HK-2 (cell line): ENCODE measurements at regions not wholly inside any gene's neighbourhood (a gene's known extent, or its start where the extent isn't known, plus 50 kb on each side); places are given as distances from the start of the nearest gene placed in this dataset.

ENCODE experiments used
- DNase-seq: peaks from one replicate; pipeline ENCODE4 v3.0.0-alpha.2; 2018; ENCODE audit not compliant: unreplicated experiment

DNA sequence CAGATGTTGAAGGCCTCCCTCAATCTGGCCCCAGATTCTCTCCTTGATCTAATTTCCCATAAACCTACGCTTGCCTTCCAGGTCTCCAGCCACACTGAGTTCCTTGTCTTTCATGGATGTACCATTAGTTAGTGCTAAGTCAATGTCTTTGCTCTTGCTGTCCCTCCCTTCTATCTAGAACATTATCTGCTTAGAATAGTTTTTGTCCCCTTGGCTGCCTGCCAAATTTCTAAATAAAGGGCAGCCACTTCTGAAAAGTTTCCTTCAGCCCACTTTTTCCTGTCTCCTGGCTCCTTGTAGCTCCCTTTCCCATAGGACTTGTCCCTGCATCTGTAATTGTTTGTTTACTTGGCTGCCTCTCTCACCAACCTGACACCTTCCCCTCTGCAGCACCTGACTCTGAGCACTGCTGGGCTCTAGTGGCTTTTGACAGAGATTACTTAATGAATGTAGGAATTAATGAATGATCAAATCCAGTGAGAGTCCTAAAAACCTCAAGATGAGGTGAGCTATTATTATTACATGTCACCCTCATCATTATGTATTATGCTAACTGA lies 58.3 kb downstream of the CXCL12 start:
- DNase-seq, result no peak

DNA sequence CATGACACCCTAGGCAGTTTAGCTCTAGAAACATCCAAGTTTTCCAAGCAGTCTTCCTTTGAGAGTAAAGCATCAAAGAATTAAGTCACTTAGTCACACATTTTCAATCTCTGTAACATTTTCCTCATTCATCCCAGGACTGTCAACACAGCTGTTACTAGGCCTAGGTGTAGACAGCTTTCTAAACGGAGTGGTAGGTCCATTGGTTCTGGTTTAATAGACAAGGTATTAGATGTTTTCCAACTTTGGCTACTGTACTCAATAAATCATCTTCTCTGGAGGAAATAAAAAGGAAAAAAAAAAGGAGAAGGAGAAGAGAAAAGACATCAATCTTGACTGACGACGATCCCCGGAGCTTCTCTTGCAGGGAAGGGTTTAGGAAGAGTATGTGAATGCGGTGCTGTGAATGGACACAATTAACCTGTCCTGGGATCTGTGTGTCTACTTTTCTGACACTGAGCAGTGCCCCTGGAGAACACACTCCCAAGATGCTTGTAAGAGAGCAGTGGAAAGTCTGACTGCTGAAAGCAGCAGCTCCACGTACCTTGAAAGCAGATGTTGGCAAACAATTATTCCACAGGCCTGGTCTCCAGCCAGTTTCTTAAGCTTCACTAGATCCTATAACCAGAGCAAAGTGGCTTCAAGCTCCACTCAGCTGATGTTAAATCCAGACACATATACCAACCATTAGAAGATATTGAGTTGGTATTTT lies 59.1 kb downstream of the CXCL12 start:
- no peak for DNase-seq

DNA sequence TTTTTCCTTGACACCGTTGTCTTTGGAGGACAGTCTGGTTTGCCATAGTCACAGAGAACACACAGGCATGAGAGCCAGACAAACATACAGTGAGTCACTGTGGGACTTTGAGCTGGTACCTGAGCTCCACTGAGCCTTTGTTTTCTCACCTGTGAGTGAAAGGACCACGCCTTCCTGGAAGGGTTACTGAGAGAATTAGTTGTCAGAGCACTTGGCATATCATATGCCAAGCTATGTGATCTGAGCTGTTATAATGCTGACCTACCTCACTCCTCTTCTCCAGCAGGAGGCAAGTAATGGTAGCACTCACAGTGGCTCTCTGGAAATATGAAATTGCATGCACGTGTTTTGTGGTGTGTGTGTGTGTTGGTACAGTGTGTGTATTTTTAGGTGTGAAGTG lies 59.7 kb downstream of the CXCL12 start:
- no peak for DNase-seq

DNA sequence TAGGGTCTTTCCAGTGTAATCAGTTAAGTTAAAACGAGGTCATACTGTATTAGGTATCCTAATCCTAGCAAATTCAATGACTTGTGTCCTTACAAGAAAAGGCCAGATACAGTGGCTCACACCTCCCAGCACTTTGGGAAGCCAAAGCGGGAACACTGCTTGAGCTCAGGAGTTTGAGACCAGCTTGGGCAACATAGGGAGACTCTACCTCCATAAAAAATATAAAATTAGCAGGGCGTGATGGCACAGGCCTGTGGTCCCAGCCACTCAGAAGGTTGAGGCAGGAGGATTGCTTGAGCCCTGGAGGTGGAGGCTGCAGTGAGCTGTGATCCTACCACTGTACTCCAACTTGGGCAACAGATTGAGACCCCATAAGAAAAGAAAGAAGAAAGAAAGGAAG lies 61.1 kb downstream of the CXCL12 start:
- DNase-seq, result no peak

- no peak for DNase-seq
Measured at GRCh38 chr10:44322137-44322536, 62.8 kb downstream of the CXCL12 start.

- no peak for DNase-seq
Measured at GRCh38 chr10:44320756-44321155, 64.1 kb downstream of the CXCL12 start.

- DNase-seq, result no peak
Measured at GRCh38 chr10:44317856-44318255, 67.0 kb downstream of the CXCL12 start.

GRCh38 chr10:44316922-44317215 lies 68.0 kb downstream of the CXCL12 start:
- DNase-seq, result no peak

GRCh38 chr10:44316187-44316921 lies 68.5 kb downstream of the CXCL12 start:
- no peak for DNase-seq

GRCh38 chr10:44314802-44315460 lies 70.0 kb downstream of the CXCL12 start:
- no peak for DNase-seq

GRCh38 chr10:44313761-44314165 lies 71.1 kb downstream of the CXCL12 start:
- DNase-seq, result no peak

DNA sequence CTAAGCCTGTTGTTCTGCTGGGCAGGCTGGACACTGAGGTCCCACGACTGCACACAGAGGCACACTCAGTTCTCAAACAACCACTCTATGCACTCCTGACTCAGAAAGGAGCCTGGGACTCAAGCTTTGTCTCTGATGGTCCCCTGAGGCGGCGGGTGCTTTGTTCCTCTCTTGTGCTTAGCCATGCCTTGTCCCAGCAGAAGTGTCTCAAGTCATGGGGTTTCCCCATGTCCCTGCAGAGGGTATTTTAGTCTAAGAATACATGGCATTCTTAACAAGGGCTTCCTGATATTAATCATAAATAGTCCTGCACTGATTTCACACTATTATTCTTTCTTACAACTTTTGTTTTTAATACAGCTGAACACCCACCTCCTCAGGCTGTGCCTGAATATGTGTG lies 72.5 kb downstream of the CXCL12 start:
- DNase-seq, result no peak

GRCh38 chr10:44311563-44312051 lies 73.3 kb downstream of the CXCL12 start:
- no peak for DNase-seq

DNA sequence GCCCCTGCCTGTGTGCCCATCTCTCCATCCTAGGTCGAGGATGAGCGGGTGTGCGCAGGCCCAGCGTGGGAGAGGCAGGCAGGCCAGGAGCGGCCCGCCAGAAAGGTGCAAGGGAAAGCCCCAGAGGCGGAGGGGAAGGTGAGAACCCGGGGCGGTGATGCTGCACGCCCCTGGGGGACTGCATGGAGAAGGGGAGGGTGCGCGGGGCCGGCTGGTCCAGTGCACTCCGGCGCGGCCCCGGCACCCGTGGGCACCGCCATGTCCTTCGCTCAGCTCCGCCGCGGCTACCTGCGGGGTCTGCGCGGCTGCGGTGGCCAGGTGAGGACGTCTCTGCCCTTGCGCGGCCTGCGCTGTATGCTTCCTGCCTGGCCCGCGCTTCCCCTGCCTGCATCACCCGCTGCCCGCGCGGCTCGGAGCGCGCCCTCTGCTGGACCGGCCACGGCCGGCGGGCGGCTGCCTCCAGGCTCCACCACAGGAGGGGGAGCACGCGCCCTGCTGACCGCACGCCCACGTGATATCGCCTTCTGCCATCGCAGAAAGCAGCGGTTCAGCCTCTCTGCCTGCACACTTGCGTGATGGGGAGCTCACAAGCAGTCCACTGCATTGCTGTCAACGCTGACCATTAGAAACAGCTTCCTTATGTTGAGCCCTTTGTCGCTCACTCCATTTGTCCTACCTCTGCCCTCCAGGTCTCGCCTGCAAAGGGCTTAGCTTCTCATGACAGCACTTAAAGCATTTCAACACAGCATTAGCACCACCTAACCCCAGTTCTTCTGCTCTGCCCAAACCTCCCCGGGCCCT lies 73.9 kb downstream of the CXCL12 start:
- DNase-seq, result peak; percentile 62

- no peak for DNase-seq
Measured at GRCh38 chr10:44309939-44310761, 74.7 kb downstream of the CXCL12 start.

GRCh38 chr10:44309361-44309760 lies 75.5 kb downstream of the CXCL12 start:
- no peak for DNase-seq

GRCh38 chr10:44308935-44309334 lies 76.0 kb downstream of the CXCL12 start:
- DNase-seq, result no peak

- DNase-seq, result no peak
Measured at GRCh38 chr10:44307691-44308090, 77.2 kb downstream of the CXCL12 start.

GRCh38 chr10:44306762-44307161 lies 78.1 kb downstream of the CXCL12 start:
- DNase-seq, result no peak

- DNase-seq, result no peak
Measured at GRCh38 chr10:44306147-44306710, 78.7 kb downstream of the CXCL12 start.
